ENCODE measurements at regions not wholly inside any gene's neighbourhood (a gene's known extent, or its start where the extent isn't known, plus 50 kb on each side); places are given as distances from the start of the nearest gene placed in this dataset.

- TF ChIP-seq CTCF (conservative IDR thresholded peaks at IDR 0.05 in 1 of 2, IDR thresholded peaks at IDR 0.05 in 1 of 2; ENCODE audit: low read depth in 1 of 2, low read length in 2 of 2), result no peak
- no peak for TF ChIP-seq EZH2 (IDR thresholded peaks at IDR 0.05; ENCODE audit: low read length, missing control alignments)
These were observed 144.1 kb downstream of the NMUR2 start for GRCh38 chr5:152260940-152261339.

Data from fibroblast of lung (primary cell).